Body of pancreas (tissue), 4 donors: ENCODE measurements at regions not wholly inside any gene's neighbourhood (a gene's known extent, or its start where the extent isn't known, plus 50 kb on each side); places are given as distances from the start of the nearest gene placed in this dataset.

ENCODE experiments used
- ATAC-seq: fragments of 150-250 bp; one replicate; pipeline ENCODE4 v1.9.1; 2016
- DNase-seq, 4 donors: peaks; one replicate each; pipeline ENCODE4 v3.0.0-alpha.2; 2019
- H3K27ac ChIP-seq, 4 donors: fragments of 200-600 bp; sonication (generic); 1 replicate in 3 of 4; 2 replicates in 1 of 4; pipeline versions ENCODE4 v1.5.1 to v1.6.1; 2016 to 2019; ENCODE audit warnings: mild to moderate bottlenecking in 1 of 4, mixed read lengths in 1 of 4, moderate library complexity in 1 of 4
- H3K27me3 ChIP-seq, 2 donors: fragments of 200-600 bp; sonication (generic); one replicate each; pipeline ENCODE4 v1.6.0; 2016; ENCODE audit warnings: mild to moderate bottlenecking in 1 of 2
- H3K36me3 ChIP-seq, 2 donors: fragments of 200-600 bp; sonication (generic); replicated peaks in 1 of 2; 2 replicates each; pipeline ENCODE4 v1.5.1; 2016; ENCODE audit warnings: low read depth in 2 of 2; ENCODE audit not compliant: insufficient read depth in 1 of 2
- H3K4me1 ChIP-seq: fragments of 200-600 bp; sonication (generic); one replicate; pipeline ENCODE4 v1.6.0; 2016
- H3K4me3 ChIP-seq, 2 donors: fragments of 200-600 bp; sonication (generic); 1 replicate in 1 of 2; 2 replicates in 1 of 2; pipeline ENCODE4 v1.5.1; 2016 to 2019
- H3K9me3 ChIP-seq, 3 donors: fragments of 200-600 bp; sonication (generic); 1 replicate in 2 of 3; 2 replicates in 1 of 3; pipeline ENCODE4 v1.5.1; 2016
- CTCF ChIP-seq, 7 experiments: fragments of 450-650 bp in 4 of 7; fragments of 200-600 bp in 3 of 7; sonication (generic) in 3 of 7; IDR thresholded peaks; one replicate each; pipeline ENCODE4 v1.5.1; 2016 to 2019; ENCODE audit warnings: antibody characterized with exemption in 7 of 7
- POLR2A ChIP-seq, 3 donors: fragments of 450-650 bp; IDR thresholded peaks; one replicate each; pipeline ENCODE4 v1.6.1; 2016; ENCODE audit warnings: antibody characterized with exemption in 3 of 3, mild to moderate bottlenecking in 2 of 3
- WGBS, 2 donors: methylation state at CpG; one replicate each; pipeline ENCODE4 v1.1.5; 2017; 5-methylcytosine and 5-hydroxymethylcytosine counted together
- intact Hi-C: fragments of 100-400 bp; cut with DNase I; formaldehyde crosslinking; loops from one replicate; pipeline ENCODE4 v1.15.1; 2023

- 62 to 63% methylated on average over 2 of the region's 2 CpGs for WGBS, 2 donors
- peaks cover 0 to 5% (median 0%) of the 10 kb centered on the region in 3 donors for H3K9me3 ChIP-seq
- intact Hi-C loops = no loop called here
- no peaks in the 10 kb centered on the region for H3K4me1 ChIP-seq
- ATAC-seq = no peak
- TF ChIP-seq POLR2A (IDR thresholded peaks at IDR 0.05) (no peak), CTCF (IDR thresholded peaks at IDR 0.05) (no peak)
- no peak overlapping the region for H3K27ac ChIP-seq
- no peak overlapping the region for H3K4me3 ChIP-seq
- no peaks in the 10 kb centered on the region for H3K36me3 ChIP-seq
- no peaks in the 10 kb centered on the region for H3K27me3 ChIP-seq
- DNase-seq = no peak
These were observed 1607.7 kb downstream of the ARAP2 start for GRCh38 chr4:34636623-34637022.

- H3K27me3 ChIP-seq = no peaks in the 10 kb centered on the region
- peaks cover 0 to 5% (median 0%) of the 10 kb centered on the region in 3 donors for H3K9me3 ChIP-seq
- TF ChIP-seq CTCF (IDR thresholded peaks at IDR 0.05) = no peak
- DNase-seq (no peak), ATAC-seq (no peak)
- intact Hi-C loops = no loop called here
- 50 to 51% methylated on average over 1 of the region's 1 CpG for whole genome bisulfite sequencing, 2 donors
- no peak overlapping the region for H3K4me3 ChIP-seq
- H3K36me3 ChIP-seq = no peaks in the 10 kb centered on the region
- no peaks in the 10 kb centered on the region for H3K4me1 ChIP-seq
- H3K27ac ChIP-seq = no peak overlapping the region
These were observed 1600.8 kb downstream of the ARAP2 start for GRCh38 chr4:34643476-34643875.

DNA sequence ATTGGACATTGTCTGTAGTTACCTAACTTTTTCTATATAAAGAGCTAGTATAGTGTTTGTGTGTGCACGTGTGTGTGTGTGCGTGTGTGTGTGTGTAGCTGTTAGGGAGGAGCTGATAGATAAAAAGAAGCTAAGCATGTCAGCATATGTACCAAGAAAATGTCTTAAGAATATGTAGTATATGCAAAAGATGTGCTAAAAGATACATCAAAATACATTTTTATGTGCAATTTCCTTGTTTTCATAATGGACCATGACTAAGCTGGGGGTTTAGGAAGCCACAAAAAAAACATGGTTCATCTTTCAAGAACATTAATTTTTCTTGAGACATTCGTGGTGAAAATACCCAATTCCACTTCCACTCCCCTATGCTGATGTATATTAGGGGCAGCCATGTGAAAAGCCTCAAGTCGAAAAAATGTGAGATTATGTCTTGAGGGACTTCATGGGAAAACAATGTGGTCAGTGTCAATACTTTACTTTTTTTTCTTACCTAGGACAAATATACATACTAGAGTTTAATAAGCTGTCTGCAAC is 1599.7 kb downstream of the ARAP2 start:
- TF ChIP-seq POLR2A (IDR thresholded peaks at IDR 0.05) (no peak), CTCF (IDR thresholded peaks at IDR 0.05) (no peak)
- Histone ChIP-seq H3K4me1 (no peaks in the 10 kb centered on the region), H3K36me3 (no peaks in the 10 kb centered on the region), H3K9me3 (peaks cover 0 to 5% (median 0%) of the 10 kb centered on the region in 3 donors), H3K27me3 (no peaks in the 10 kb centered on the region), H3K27ac (no peak overlapping the region), H3K4me3 (no peak overlapping the region)
- no peak for ATAC-seq
- intact Hi-C loops = no loop called here
- no peak for DNase-seq
- 52 to 53% methylated on average over 4 of the region's 4 CpGs for WGBS, 2 donors

DNA sequence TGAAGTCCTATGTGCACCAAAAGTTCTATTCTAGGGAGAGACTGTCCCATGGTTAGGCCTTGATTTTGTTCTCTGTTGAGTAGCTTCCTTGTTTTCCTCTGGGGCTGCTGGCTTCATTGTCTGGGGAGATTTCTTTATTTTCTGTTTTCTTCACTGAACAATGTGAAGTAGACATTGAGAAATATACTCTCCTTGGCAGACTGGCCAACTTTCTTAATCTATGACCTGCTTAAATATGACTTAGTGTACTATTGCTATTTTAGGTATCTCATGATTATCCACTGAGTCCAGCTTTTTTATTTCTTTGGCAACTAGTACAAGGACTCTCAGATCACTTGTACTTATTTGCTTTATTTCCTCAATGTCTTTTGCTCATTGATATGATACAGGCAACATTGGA is 1594.6 kb downstream of the ARAP2 start:
- H3K9me3 ChIP-seq = no peaks in the 10 kb centered on the region
- H3K4me1 ChIP-seq = no peaks in the 10 kb centered on the region
- no peaks in the 10 kb centered on the region for H3K27me3 ChIP-seq
- no peak overlapping the region for H3K4me3 ChIP-seq
- intact Hi-C loops = no loop called here
- H3K36me3 ChIP-seq = no peaks in the 10 kb centered on the region
- ATAC-seq = no peak
- H3K27ac ChIP-seq = no peak overlapping the region
- TF ChIP-seq POLR2A (IDR thresholded peaks at IDR 0.05) (no peak), CTCF (IDR thresholded peaks at IDR 0.05) (no peak)
- DNase-seq = no peak

GRCh38 chr4:34664051-34664450 is 1580.3 kb downstream of the ARAP2 start:
- intact Hi-C loops = no loop called here
- no peak overlapping the region for H3K27ac ChIP-seq
- H3K9me3 ChIP-seq = no peaks in the 10 kb centered on the region
- no peaks in the 10 kb centered on the region for H3K27me3 ChIP-seq
- no peaks in the 10 kb centered on the region for H3K36me3 ChIP-seq
- 77 to 86% methylated on average over 5 of the region's 5 CpGs for WGBS, 2 donors
- no peaks in the 10 kb centered on the region for H3K4me1 ChIP-seq
- H3K4me3 ChIP-seq = no peak overlapping the region
- DNase-seq = no peak
- ATAC-seq = no peak
- TF ChIP-seq CTCF (IDR thresholded peaks at IDR 0.05) (no peak), POLR2A (IDR thresholded peaks at IDR 0.05) (no peak)
